GF-D8 (cell line): ENCODE measurements at regions not wholly inside any gene's neighbourhood (a gene's known extent, or its start where the extent isn't known, plus 50 kb on each side); places are given as distances from the start of the nearest gene placed in this dataset.
"Not testable (repeated sequence)": the region's sequence is repeated elsewhere in the genome, so short reads cannot be mapped to it uniquely, and the experiment has no call there.

ENCODE experiments used
- DNase-seq: peaks from one replicate; lab custom pipeline; 2025; lab: John Stamatoyannopoulos, UW

- DNase-seq: no peak
These were observed 166.4 kb upstream of the IRF2BP2 start for GRCh38 chr1:234776256-234776875.

DNA sequence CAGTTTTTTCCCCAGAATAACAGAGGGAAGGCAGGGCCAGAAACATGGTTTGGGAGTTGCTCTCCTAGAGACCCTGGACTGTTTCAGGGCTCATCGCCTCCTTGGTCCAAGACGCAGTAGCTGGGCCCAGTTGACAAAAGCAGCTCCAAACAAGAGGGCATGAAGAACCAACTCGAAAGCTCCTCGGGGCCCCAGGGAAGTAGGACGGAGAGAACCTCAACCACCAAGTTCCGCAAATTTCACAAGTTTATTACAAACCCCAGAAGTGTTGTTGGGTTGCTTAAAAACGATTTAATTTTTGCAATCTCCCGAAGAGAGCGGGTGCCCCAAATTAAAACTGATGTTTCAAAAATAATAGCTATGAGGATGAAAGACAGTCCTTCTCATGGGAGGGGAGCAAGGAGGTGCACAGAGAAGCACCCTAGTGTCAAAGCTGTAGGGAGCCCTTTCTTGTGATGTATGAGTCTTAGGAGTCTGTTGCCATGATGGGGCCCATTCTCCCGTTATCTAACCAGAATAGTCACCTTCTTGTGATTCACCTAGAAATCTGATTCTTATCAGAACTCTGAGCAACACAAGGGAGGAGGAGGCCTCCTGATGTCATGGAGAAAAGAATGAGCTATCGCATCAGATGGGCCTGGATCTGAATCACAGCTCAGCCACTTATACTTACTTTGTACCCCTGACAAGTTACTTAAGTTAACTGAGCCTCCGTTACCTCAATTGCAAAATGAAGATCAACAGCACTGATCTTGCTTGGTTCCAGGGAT lies 165.7 kb upstream of the IRF2BP2 start:
- DNase-seq: peak; percentile 97

DNA sequence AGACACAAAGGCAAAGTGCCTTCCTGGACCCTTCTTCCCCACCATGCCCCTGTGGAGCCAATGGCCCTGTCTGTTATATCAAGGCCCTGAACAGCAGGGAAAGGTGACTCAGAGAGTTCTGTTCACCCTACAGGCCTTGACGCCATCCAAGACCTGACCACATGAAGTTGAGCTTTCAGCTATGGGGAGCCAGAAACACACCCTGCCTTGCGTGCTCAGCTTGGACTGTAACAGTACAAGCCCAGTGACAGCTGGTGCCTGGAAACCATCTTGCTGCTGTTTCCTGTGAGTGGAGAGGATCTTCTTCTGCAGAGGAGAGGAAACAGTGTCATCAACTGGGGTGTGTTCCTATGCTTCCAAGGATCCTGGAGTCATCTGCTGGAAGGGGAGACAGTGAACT lies 165.0 kb upstream of the IRF2BP2 start:
- peak; percentile 48 for DNase-seq

- DNase-seq: no peak
These were observed 164.1 kb upstream of the IRF2BP2 start for GRCh38 chr1:234773936-234774677.

DNA sequence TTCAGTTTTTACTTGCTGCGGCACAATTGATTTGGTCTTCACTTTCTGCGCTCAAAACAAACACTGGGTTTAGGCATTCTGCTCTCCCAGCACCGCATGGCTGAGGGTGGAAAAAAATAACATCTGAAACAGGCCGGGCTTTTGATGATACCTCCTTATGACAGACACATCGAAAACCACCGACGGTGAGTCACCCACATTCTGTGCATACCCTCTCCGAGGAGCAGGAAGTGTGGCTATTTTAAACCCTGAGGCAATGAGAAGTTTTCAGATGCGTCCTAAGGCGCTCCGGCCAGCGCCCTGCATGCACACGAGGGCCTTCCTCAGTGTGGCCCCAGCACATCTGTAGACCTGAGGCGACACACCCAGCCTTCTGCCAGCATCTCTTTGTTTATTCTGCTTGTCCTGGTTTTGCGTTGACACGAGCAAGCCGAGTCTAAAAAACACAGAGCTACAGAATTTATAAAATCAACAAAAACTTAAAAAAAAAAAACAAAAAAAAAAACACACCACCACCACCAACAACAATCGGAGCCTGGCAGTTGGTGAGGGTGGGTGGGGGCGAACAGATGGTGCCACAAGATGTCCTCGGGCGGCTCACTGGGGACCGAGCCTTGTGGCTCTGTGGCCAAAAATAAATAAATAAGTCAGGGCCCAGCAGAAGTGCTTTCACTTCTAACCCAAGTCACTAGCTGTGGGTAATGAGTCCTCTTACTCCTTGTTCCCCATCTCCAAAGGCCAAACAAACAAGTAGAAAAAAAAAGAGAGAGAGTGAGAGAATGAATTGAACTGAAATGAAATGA lies 162.6 kb upstream of the IRF2BP2 start:
- peak; percentile 94 for DNase-seq

DNA sequence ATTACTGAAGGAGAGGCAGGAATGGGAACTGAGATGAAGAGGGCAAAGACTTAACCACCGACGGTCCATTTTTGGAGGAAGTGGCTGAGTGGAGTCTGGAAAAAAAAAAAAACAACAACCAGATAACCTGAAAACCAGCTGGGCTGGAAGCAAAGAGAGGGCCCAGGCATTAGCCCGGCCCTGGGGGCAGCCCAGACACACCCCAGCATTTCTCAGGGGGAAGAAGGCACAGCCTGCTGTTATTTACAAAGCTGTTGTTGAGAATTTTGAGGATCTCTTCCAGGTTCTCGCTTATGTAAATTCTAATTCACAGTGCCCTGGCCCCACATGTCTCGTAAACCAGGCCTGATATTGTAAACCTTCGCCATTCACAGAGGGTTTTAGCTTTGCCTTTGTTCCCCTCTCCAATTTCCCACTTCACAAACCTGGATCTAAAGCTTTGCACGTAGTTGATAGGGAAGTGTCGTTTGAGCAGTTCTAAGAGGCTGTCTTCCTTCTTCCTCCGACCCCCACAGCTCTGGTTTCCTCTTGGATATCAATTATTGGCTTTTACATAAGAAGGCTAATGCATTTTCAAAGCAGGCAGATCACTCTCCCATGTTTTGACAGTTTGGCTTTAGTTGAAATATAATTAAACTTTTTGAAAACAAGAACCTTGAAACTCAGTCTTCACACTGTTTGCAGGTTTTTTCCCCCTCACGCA lies 161.8 kb upstream of the IRF2BP2 start:
- DNase-seq: peak; percentile 54

DNA sequence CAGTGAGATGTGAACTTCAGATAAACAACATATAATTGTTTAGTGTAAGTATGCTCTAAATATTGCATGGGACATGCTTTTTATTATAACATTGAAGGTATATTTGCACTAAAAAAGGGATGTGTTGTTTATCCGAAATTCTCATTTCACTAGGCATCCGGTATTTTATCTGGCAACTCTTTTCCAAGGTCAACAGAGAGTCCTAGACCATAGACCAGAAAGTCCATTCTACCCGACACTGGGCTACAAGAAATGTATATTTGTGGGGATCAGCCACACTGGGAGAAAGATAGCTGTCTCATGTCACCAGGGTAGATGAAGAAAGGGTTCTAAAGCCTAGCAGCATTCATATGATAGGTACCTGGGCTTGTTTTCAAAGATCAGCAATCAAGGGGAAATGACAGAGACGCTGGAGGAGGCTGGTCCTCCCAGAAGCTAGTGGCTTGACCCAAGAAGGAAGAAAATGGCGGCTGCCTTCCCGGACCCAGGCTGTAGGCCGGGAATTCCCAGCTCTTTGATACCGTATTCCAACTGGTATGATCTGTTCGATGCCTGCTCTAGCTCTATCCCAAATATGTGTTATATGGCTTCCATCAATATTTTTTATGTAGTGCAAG lies 161.1 kb upstream of the IRF2BP2 start:
- no peak for DNase-seq

DNA sequence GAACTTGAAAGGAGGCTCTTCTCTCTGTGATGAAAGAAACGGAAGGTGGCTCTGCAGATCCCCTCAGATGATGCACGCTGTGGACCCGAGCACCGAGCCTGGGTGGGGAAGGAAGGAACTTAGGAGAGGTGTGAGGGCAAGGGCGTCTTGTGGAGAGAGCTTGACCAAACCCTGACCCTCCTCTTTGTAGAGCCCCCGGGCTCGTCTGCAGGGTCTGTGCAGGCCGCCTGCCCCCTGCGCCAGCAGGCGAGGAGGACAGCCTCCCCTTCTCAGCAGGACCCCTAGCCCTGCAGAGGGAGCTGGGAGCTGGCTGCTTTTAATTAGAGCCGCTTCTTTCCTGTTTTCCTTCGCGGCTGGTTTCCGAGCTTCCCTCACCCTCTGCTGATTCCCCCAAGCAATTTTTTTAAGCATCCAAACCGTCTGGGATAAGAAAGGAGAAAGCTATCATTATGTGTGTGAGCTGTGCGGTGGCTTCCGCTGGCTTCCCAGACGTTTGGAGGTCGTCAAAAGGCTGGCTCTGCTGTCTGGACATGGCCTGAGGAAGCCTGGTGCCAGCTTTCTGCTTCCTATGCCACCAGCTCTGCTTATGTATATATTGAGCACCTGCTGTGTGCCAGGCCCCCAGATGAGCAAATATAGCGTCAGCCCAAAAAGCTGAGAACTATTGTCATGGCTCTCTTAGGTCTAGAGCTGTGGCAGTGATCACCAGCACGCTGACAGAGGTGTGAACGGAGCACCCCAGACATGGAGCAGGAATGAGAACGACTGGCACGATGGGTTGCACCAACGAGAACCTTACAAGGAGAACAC lies 160.2 kb upstream of the IRF2BP2 start:
- no peak for DNase-seq

DNA sequence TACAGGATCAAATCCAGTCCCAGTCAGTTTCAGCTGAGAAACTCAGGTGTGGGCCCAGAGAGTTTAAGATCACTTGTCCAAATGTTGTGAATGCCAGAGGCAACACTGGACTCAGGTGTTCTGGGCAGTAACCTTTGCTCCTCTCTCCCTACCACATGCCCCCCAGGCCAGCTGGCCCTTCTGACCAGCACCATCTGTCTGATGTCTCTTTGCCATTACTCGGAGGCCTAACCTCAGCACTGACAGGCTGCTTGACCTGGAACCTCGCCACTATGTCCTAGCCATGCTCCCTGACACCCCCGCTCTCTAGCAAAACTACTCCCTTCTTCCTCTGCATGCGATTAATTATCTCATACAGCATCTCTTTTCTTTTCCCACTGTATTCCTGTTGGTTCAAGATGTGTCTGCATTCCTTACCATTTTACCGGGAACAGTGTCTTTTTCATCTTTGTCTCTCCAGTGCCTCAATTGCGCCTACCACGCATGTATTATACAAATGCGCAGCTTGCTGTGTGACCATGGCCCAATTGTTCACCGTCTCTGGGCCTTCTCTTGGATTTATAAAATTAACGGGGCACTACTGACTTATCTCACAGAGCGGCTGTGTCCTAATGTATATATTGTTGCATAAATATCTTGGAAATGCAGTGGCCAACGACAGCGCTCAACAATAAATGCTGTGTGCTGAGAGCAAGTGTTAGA lies 159.5 kb upstream of the IRF2BP2 start:
- no peak for DNase-seq

GRCh38 chr1:234768569-234769283 lies 158.7 kb upstream of the IRF2BP2 start:
- DNase-seq: no peak

DNA sequence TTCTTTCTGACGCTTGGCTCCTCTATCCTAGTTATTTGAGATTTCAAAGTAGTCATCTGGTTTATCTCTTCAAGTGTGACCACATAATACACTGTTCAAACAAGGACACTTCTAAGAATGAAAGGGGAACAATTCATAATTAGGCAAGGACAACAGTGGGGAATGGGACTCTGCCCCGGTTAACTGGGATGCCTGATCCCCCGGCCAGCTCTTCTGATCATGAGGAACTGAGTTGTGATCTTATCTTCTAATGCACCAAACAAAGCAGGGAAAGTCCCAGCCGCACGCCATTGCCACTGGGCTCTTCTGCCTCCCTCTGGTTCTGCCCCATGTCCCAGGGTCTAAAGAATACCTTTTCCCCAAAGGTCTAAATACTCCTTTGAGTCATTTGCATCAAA lies 158.2 kb upstream of the IRF2BP2 start:
- DNase-seq: no peak

DNA sequence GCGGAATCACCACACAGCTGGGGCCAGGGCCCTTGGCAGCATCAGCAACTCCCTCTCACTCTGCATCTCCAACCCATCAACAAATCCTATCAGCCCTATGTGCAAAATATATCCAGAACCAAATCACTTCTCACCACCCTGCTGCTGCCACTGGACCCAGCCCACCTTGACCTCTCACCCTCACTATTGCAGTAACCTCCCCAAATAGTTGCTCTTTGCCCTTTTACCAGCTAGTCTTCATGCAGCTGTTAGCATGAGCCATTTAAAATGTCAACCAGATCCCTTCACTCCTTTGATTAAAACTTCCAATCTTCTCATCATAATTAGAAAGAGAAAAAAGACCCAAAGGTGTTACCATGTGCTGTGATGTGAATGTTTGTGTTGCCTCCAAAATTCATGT lies 155.7 kb upstream of the IRF2BP2 start:
- DNase-seq: no peak

GRCh38 chr1:234765181-234765580 lies 155.2 kb upstream of the IRF2BP2 start:
- no peak for DNase-seq

DNA sequence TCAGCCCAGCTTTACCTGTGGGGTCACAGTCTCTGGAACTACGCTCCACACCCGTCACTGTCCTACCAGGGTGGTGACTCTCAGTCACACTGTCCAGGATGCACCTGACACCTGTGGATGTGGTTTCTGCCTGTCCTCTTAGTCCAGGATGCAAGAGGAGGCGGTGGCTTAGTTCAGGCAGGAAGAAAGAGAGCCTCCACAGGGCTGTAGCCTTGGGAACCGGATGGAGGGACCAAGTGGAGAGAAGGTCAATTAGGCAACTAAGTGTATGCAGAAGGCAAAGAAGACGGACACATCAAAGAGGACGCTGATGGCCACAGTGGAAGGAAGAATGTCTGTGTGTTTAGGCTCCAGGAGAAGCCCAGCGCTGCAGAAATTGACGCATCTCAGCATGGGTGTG lies 153.9 kb upstream of the IRF2BP2 start:
- no peak for DNase-seq

DNA sequence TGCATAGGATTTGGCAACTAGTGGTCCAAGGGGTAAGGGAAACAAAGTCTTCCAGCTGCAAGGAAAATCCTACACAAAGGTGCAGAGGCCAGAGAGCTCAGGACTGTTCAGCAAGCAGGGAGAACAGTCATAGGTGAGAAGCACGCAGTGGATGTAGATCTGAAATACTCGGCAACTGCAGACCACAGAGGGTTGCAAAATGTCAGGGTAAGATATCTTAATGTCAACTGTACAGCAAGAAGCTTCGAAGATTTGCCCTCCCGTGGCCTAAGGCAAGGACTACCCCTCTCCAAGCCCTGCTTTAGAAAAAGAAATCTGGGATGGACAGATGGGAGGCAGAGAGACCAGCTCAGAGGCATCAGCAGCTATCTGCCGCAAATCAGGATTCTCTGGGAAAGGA lies 153.4 kb upstream of the IRF2BP2 start:
- DNase-seq: peak; percentile 21

- not testable (repeated sequence) for DNase-seq
These were observed 152.1 kb upstream of the IRF2BP2 start for GRCh38 chr1:234762127-234762526.

DNA sequence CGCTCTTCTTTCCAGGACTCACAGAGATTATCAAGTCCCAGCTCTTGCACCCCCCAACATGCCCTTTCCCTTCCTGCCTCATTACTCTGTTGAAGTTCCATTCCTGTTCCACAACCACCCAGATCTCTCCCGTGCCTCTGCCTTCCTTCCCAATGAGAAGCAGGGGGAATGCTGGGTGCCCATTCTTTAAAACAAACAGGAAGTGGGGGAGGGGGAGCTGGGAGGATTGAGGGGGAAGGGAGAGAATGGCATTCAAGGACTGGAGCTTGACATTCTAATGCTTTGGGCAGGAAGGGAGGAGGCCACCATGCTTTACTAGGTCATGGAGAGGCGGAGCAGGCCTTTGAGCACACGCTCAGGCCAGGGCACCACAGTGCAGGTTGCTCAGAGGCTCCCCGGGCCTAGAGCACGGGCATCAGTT lies 150.3 kb upstream of the IRF2BP2 start:
- no peak for DNase-seq

GRCh38 chr1:234759888-234760287 lies 149.9 kb upstream of the IRF2BP2 start:
- DNase-seq: no peak

GRCh38 chr1:234758851-234759250 lies 148.9 kb upstream of the IRF2BP2 start:
- no peak for DNase-seq
